WTC11 (cell line): ENCODE measurements at regions not wholly inside any gene's neighbourhood (a gene's known extent, or its start where the extent isn't known, plus 50 kb on each side); places are given as distances from the start of the nearest gene placed in this dataset.

ENCODE experiments used
- FOXJ3 ChIP-seq: sonication (generic); formaldehyde crosslinking; IDR thresholded peaks from 2 replicates; pipeline ENCODE4 v1.9.0; 2021; ENCODE audit warnings: missing genetic modification reagents, mild to moderate bottlenecking, borderline replicate concordance
- KAT7 ChIP-seq: sonication (generic); formaldehyde crosslinking; IDR thresholded peaks from 2 replicates; pipeline ENCODE4 v1.8.1; 2023; ENCODE audit warnings: missing genetic modification reagents, mild to moderate bottlenecking, borderline replicate concordance
- TF ChIP-seq, protein P1 (sequence below): sonication (generic); formaldehyde crosslinking; IDR thresholded peaks from 2 replicates; pipeline ENCODE4 v1.8.1; 2023; ENCODE audit warnings: mild to moderate bottlenecking, missing genetic modification reagents, moderate library complexity
- TF ChIP-seq, protein P2 (sequence below): fragments of 200-600 bp; IDR thresholded peaks from 2 replicates; pipeline ENCODE4 v1.8.0; 2022; ENCODE audit warnings: antibody characterized with exemption
- TF ChIP-seq, protein P3 (sequence below): sonication (generic); formaldehyde crosslinking; IDR thresholded peaks from 2 replicates; pipeline ENCODE4 v1.8.1; 2022; ENCODE audit warnings: mild to moderate bottlenecking, missing genetic modification reagents, moderate library complexity, borderline replicate concordance

GRCh38 chr9:1875251-1875851, 139.8 kb upstream of the SMARCA2 start:
- TF ChIP-seq, protein P1, sequence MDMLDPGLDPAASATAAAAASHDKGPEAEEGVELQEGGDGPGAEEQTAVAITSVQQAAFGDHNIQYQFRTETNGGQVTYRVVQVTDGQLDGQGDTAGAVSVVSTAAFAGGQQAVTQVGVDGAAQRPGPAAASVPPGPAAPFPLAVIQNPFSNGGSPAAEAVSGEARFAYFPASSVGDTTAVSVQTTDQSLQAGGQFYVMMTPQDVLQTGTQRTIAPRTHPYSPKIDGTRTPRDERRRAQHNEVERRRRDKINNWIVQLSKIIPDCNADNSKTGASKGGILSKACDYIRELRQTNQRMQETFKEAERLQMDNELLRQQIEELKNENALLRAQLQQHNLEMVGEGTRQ (CRISPR knock-in tag): no peak
- TF ChIP-seq, protein P2, sequence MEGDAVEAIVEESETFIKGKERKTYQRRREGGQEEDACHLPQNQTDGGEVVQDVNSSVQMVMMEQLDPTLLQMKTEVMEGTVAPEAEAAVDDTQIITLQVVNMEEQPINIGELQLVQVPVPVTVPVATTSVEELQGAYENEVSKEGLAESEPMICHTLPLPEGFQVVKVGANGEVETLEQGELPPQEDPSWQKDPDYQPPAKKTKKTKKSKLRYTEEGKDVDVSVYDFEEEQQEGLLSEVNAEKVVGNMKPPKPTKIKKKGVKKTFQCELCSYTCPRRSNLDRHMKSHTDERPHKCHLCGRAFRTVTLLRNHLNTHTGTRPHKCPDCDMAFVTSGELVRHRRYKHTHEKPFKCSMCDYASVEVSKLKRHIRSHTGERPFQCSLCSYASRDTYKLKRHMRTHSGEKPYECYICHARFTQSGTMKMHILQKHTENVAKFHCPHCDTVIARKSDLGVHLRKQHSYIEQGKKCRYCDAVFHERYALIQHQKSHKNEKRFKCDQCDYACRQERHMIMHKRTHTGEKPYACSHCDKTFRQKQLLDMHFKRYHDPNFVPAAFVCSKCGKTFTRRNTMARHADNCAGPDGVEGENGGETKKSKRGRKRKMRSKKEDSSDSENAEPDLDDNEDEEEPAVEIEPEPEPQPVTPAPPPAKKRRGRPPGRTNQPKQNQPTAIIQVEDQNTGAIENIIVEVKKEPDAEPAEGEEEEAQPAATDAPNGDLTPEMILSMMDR: no peak
- TF ChIP-seq KAT7 (CRISPR knock-in tag): no peak
- TF ChIP-seq FOXJ3: no peak
- TF ChIP-seq, protein P3, sequence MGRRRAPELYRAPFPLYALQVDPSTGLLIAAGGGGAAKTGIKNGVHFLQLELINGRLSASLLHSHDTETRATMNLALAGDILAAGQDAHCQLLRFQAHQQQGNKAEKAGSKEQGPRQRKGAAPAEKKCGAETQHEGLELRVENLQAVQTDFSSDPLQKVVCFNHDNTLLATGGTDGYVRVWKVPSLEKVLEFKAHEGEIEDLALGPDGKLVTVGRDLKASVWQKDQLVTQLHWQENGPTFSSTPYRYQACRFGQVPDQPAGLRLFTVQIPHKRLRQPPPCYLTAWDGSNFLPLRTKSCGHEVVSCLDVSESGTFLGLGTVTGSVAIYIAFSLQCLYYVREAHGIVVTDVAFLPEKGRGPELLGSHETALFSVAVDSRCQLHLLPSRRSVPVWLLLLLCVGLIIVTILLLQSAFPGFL (CRISPR knock-in tag): no peak
